ENCODE measurements at regions not wholly inside any gene's neighbourhood (a gene's known extent, or its start where the extent isn't known, plus 50 kb on each side); places are given as distances from the start of the nearest gene placed in this dataset.

- RAD21 ChIA-PET (ENCODE audit: low non-redundant PET in 1 of 2, low total read pairs in 2 of 2, uncharacterized antibody in 2 of 2, unreplicated experiment in 2 of 2), result no interaction called here
- Histone ChIP-seq H3K4me2 (ENCODE audit: low read length) (no peak overlapping the region), H3K9me3 (ENCODE audit: control insufficient read depth in 1 of 2, insufficient read depth in 1 of 2, low read depth in 1 of 2, low read length in 2 of 2) (peaks cover 7 to 8% of the 10 kb centered on the region in 2 experiments; a peak in 2 of 4 replicates), H3K27ac (ENCODE audit: low read depth, low read length) (no peak overlapping the region), H3K4me3 (replicated peaks in 1 of 2; ENCODE audit: low read depth in 1 of 2, low read length in 2 of 2) (no peak overlapping the region), H4K20me1 (ENCODE audit: insufficient read depth) (no peaks in the 10 kb centered on the region), H3K36me3 (ENCODE audit: control insufficient read depth in 1 of 2, insufficient read depth in 2 of 2, low read length in 2 of 2) (no peaks in the 10 kb centered on the region), H3K27me3 (ENCODE audit: insufficient read depth, low read length) (no peaks in the 10 kb centered on the region), H3K9ac (ENCODE audit: low read length) (no peak overlapping the region), H3K4me1 (ENCODE audit: control insufficient read depth in 1 of 2, insufficient read depth in 2 of 2, low read length in 2 of 2) (no peaks in the 10 kb centered on the region), H2AFZ (ENCODE audit: low read depth, low read length, poor library complexity, severe bottlenecking) (no peak overlapping the region), H3K79me2 (ENCODE audit: insufficient read depth, low read length) (no peaks in the 10 kb centered on the region), H3K9me2 (ENCODE audit: insufficient read depth) (no peaks in the 10 kb centered on the region)
- BruUV-seq (replicated peaks), result no TSS peak
- TF ChIP-seq ZFX (IDR thresholded peaks at IDR 0.05) (no peak), JUND (IDR thresholded peaks at IDR 0.05) (no peak), EZH2phosphoT487 (IDR thresholded peaks at IDR 0.05; ENCODE audit: borderline replicate concordance) (no peak), SRF (IDR thresholded peaks at IDR 0.05; ENCODE audit: low read depth) (no peak), EZH2 (IDR thresholded peaks at IDR 0.05) (no peak)
- CTCF ChIA-PET, result no interaction called here
- POLR2A ChIA-PET, result no interaction called here
- DNase-seq (ENCODE audit: low read depth, low spot score) (no peak), ATAC-seq (no peak)
- intact Hi-C loops (cut with micrococcal nuclease), result no loop called here
Measured at GRCh38 chr13:89752394-89752793, 1595.1 kb upstream of the MIR17HG start.

DNA sequence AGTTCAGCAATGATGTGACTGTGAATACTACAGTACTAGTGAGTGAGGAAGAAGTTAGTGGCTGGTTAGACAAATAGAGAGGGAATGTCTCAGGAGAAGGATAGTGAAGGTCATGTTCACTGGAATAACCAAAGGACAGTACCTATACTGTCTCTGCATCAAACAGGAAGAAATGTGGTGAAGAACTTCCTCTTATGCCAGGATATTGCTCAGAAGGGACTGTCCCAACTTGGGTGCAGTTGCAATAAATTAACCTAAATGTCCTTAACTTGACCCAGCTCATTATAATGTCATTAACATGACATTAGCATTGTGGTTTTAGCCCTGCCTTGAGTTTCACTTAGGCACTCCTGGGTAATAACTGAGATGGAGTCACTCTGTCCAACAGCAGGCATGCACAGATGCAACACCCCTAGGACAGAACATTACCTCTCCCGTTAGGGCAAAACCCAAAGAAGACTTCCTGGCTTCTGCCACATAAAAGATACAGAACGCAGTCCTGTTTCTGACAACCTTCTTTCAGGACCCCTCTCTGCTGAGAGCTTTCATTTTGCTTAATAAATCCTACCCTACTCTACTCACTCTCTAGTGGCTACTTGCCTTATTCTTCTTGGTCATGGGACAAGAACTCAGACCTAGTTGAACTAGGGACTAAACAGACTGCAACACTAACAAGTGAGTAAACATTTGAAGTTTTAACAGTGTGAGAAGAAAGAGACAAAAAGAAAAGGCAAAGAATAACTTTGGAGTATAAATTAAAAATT lies 1591.6 kb upstream of the MIR17HG start:
- no peaks in the 10 kb centered on the region for H3K36me3 ChIP-seq (ENCODE audit: control insufficient read depth in 1 of 2, insufficient read depth in 2 of 2, low read length in 2 of 2)
- ChIA-PET RAD21 (ENCODE audit: low non-redundant PET in 1 of 2, low total read pairs in 2 of 2, uncharacterized antibody in 2 of 2, unreplicated experiment in 2 of 2) (no interaction called here), POLR2A (no interaction called here), CTCF (no interaction called here)
- H3K4me3 ChIP-seq (replicated peaks in 1 of 2; ENCODE audit: low read depth in 1 of 2, low read length in 2 of 2), result no peak overlapping the region
- no TSS peak for BruUV-seq (replicated peaks)
- no peak overlapping the region for H3K9ac ChIP-seq (ENCODE audit: low read length)
- H3K27me3 ChIP-seq (ENCODE audit: insufficient read depth, low read length), result no peaks in the 10 kb centered on the region
- H3K9me2 ChIP-seq (ENCODE audit: insufficient read depth), result no peaks in the 10 kb centered on the region
- H3K9me3 ChIP-seq (ENCODE audit: control insufficient read depth in 1 of 2, insufficient read depth in 1 of 2, low read depth in 1 of 2, low read length in 2 of 2), result peaks cover 7 to 8% of the 10 kb centered on the region in 2 experiments; a peak in 2 of 4 replicates
- DNase-seq (ENCODE audit: low read depth, low spot score) (no peak), ATAC-seq (no peak)
- H3K79me2 ChIP-seq (ENCODE audit: insufficient read depth, low read length), result no peaks in the 10 kb centered on the region
- H3K4me1 ChIP-seq (ENCODE audit: control insufficient read depth in 1 of 2, insufficient read depth in 2 of 2, low read length in 2 of 2), result no peaks in the 10 kb centered on the region
- no peaks in the 10 kb centered on the region for H4K20me1 ChIP-seq (ENCODE audit: insufficient read depth)
- no peak overlapping the region for H3K4me2 ChIP-seq (ENCODE audit: low read length)
- no peak for TF ChIP-seq MAX (IDR thresholded peaks at IDR 0.05)
- H2AFZ ChIP-seq (ENCODE audit: low read depth, low read length, poor library complexity, severe bottlenecking), result no peak overlapping the region
- intact Hi-C loops (cut with micrococcal nuclease), result no loop called here
- H3K27ac ChIP-seq (ENCODE audit: low read depth, low read length), result no peak overlapping the region

Data from HCT116 (cell line).